Fibroblast of skin of abdomen (primary cell): ENCODE measurements at regions not wholly inside any gene's neighbourhood (a gene's known extent, or its start where the extent isn't known, plus 50 kb on each side); places are given as distances from the start of the nearest gene placed in this dataset.

Experiments
- DNase-seq: peaks from one replicate; pipeline ENCODE4 v3.0.0-alpha.2; 2013

DNA sequence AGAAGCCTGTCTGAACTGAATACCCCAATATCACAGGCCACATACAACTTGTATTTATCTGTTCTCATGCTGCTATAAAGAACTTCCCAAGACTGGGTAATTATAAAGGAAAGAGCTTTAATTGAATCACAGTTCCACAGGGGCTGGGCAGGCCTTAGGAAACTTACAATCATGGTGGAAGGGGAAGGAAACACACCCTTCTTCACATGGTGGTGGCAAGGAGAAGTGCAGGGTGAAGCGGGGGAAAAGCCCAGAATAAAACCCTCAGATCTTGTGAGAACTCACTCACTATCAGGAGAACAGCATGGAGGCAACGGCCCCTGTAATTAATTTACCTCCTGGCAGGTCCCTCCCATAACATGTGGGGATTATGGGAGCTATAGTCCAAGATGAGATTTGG is 50.3 kb upstream of the FNDC1 start:
- DNase-seq, result no peak

DNA sequence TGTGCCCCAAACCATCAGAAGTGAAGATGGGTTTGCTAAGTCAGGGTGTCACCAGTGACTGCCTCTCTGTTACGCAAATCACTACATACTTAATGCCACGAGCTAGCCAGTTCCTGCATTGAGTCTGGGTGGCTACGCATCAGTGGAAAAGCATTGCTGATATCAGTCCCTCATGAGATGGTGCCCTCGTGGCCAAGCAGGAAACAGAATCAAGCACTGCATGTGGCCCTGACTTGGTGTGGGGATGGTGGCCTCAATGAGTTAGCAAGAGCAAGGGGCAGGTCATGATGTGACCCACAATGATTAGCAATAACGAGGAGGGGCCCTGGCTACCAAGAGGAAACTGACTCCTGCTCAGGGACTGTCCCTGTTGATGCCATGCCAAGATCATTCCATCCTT is 51.6 kb upstream of the FNDC1 start:
- DNase-seq, result no peak

DNA sequence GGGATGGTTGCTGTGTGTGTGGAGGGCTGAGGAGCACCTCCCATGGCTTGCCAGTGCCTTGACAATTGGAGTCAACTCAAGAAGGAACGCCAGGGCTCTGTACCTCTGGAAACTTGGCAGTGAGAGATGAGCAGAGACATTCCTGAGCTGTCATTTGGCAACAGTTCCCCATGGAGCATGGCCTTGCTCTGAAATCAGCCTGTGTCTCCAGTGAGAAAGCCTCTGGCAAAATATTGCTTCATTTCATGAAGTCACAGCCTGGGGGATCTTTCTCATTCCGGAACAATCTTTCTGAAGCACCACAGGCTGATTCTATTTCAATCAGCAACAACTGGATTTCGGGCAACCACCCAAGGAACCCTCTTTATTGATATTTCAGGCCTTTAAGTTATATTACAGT is 52.2 kb upstream of the FNDC1 start:
- DNase-seq, result peak; percentile 32

DNA sequence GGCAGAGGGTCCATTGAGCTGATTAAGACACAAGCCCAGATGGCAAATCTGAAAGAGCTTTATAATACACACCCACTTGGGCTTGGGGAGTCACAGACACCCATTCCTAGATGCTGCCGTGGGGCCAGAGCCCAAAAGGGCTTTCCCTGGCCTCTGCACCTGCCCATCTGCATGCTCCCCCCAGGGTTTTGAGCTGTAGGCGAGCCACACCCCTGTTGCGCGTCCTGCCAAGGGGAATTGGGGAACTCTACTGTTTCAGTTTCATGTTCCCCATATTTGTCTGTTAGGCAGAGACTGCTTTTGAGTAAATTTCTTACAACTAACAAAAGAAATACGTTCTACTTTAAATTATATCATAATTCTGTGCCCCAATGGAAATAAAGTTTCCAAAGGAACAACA is 52.9 kb upstream of the FNDC1 start:
- DNase-seq, result no peak

DNA sequence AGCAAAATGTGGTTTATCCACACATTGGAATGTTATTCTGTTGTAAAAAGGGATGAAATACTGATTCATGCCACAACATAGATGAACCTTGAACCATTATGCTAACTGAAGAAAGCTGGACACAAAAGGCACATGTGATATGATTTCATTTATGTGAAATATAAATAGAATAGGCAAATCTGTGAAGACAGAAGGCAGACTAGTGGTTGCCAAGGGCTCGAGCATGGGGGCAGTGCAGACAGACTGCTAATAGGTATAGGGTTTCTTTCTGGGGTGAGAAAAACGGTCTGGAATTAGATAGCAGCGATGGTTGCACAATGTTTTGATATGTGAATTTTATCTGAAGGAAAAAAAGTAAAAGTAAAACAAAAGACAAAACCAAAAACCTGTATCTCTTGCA is 54.6 kb upstream of the FNDC1 start:
- no peak for DNase-seq

DNA sequence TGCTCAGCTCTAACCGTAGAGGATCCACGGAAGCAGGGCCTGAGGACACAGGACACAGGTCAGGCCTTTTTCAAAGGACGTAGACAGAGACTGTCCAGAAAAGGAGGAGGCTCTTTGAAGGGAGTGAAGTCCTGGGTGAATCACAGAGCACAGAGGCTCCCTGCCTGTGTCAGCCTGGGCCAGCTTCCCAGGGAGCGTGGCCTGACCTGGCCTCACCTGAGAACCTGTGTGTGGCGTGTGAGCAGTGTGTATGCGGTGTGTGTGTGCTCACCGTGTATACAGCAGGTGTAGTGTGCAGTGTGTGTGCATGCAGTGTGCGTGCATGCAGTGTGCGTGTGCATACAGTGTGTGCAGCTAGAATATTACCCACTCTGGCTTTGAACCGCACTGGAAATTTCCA is 56.0 kb upstream of the FNDC1 start:
- DNase-seq, result no peak

DNA sequence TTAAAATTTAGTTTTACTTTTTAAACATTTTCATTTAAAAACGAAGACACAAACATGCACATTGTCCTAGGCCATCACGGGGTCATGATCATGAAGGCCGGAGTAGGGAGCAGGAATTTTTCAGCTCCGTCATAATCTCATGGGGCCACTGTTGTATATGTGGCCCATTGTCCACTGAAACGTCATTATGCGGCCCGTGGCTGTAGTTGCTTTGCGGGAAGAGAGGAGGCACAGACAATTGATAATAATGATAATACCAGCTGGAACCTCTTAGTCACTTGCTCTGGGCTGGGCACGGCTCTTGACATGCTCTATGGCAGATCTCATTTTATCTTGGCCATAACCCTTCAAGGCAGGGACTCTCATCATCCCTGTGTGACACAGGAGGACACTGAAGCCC is 56.5 kb upstream of the FNDC1 start:
- no peak for DNase-seq

DNA sequence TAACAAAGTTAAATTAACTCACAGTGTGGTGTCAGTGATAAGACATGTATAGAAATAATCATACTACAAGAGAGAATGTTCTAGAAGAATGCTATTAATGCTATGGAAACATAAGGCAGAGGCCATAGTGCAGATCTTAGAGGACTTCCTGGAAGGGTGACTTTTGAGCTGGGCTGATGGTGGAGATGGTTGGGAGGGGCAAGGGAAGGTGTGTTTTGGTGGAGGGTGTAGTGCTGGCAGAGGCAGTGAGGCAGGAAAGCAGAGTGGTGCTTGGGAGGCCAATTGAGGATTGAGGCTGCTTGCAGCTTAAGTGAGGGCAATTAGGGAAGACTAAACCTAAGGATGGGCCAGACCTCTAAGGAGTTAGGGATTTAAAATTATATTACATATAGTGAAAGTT is 58.5 kb upstream of the FNDC1 start:
- DNase-seq, result no peak

DNA sequence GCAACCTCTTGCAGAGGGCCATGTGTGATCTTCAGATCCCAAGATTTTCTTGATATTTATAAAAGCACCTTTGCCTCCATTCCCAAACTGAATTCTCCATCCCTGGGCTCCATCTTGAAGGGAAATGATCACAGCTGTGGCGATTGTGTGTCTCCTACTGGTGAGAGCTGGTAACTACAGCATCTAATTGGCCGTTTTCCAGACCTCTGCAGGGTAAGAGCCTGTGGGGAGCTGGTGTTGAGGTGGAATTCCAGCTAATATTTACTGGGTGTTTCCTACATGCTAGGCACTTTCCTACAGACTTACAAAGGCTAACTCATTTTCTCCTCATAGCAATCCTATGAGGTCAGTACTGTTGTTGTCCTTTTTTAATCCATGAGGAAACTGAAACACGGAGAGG is 59.2 kb upstream of the FNDC1 start:
- DNase-seq, result peak; percentile 44

DNA sequence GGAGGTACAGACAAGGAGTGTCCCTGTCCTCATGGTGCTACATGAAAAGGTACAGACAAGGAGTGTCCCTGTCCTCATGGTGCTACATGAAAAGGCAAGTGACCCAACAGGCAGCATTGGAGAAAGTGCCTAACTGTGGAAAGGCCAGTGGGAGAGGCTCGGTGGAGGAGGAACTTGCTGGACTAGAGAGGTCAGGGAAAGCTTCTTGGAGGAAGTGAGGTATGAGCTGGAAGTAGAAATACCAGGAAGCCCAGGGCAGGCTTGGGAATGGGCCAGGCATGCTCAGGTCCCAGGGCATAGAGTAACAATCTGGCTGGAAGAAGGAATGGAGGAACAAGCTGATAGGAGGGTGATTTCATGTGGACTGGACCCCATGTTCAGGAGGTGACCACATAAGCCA is 59.8 kb upstream of the FNDC1 start:
- no peak for DNase-seq

DNA sequence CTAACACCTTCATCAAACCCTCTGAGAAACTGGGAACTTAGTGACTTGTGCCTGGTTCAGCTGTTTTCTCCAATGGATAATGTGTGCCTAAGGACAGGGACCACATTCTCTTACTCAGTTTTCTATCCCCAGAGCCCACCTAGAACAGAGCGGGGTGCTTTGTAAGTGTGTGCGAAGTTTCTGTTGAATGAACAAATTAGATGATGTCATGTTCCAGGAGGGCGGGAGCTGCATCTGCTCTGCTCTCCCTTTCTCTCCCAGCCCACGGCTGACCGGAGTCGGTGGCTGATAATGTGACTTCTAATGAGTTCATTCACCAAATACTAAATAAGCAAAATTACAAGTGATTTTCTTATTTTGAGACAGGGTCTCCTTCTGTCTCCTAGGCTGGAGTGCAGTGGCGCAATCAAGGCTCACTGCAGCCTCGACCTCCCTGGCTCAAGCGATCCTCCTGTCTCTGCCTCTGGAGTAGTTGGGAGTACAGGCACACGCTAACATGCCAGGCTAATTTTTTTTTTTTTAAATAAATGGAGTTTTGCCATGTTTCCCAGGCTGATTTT is 60.7 kb upstream of the FNDC1 start:
- DNase-seq, result no peak

DNA sequence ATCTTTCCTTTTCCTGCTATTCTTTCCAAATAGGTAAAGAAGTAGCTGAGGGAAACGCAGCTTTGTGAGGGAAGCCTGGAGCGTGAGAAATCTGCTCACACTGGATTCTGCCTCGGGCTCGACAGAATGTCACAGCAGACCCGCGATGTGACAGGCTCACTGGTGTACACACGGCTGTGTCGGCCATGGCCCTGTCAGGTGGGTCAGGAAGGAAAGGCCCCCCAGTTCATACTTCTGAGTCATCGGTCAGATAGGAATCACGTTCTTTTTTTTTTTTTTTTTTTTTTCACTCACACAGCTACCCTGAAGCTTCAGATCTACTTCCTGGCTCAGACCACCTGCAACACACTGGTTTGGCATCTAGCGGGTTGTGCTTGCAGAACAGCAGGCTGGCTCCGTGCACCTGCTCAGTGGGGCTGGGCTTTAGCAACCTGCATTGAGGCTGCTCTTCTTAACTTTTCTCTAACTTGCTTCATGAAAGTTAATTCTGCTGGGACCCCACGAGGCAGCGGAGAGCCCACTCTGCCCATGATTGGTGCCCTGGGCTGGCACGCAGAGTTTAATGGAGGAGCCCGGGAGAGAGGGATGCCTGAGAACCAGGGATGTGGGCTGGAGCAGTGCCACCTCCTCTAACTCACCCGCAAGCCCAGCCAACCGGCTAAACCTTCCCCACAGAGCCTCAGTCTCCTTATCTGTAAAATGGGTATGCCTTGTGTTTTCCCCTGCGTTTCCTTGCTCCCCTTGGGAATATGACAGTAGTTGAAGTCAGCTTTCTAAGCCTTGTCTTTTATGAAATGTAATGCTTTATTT is 61.5 kb upstream of the FNDC1 start:
- no peak for DNase-seq

DNA sequence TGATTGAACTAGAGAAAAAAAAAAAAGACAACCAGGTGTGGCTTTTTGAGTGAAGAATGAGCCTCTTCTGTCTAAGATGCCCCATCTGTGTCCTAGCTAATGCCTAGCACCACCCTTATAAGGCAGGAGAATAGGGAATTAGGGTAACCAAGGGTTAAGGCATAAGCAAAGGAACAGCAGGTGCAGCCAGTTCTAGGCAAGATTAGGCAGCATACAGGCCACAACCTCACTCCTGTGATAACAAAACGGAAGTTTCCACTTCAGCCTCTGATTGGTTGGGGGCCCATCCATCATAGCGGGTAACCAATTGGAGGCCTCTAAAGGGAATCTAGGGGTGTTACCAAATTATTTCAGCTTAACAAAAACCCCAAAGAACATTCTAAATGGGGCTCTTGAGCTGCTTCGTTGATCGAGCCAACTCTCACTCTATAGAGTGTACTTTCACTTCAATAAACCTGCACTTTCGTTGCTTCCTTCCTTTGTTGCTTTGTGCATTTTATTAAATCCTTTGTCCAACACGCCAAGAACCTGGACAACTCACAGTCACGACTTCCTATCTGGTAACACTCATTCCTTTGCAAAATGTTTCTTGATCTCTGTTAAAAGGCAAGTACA is 61.9 kb upstream of the TAGAP start:
- peak; percentile 46 for DNase-seq

DNA sequence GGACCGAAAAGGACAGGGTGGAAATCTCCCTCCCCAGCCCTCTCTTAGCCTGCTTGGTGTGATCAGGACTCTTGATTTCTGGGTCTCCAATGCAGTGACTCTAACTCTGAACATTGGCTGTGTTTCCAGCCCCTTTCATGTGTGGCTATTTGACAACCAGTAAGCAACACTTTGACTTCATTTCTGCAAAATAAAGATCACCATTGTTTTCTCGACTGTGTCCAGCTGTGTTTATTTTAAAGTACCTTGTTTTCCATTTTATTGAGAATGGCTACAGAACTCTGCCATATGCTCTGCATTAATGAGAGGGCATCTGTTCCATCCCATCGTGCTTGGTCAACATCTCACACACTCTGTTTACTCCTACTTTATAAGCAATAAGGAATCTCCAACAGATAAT is 60.9 kb upstream of the TAGAP start:
- DNase-seq, result no peak

DNA sequence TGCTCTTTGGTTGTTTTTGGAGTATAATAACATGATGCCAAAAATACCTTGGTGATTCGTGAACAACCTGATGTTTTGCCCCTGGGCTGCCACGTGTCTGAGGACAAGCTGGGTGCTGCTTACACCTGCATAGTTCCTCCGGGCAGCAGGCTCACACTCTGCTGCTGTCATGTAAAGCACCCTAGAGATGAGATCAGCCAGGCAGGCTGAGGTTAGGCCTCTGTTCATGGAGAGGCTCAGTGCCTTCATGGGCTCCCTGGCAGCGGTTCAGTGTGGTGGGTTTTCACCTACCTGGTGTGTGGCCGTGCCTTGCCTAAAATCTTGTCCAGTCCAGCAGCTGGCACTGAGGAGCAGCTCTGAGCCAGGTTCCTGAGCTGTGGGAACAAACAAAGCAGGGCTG is 60.1 kb upstream of the TAGAP start:
- no peak for DNase-seq

DNA sequence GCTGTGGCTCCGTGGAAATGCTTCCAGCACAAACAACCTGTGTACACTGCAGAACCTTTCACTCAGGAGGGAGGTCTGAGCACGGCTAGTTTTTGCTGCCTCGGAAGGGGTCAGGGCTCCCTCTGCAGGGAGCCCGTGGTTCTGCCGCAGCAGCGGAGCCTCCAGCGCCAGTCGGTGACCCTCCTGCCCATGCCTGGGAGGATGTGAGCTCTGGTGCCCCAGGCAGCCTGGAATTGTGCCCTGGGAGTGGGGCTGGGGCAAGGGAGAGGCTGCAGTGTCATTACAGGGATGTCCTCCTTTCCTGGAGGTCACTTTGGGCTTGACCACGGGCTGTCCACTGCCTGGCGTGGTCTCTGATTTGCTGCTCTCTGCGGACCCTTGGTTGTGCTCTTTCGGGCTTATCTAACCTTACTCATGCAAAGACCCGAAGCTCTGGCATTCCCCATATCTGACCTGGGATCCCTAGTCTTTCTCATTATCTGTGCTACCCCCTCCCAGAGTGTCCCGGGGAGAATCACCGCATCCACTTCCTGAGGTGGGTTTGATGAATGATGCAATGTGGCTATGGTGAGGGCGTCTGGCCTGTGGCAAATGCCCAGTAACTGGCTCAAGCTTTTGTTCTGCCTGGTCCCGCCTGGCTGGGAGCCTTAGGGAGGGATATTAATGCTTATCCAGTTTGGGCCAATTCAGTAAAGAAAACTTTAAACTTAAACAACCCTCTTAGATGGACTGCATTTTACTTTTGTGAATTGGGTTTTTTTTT is 59.6 kb upstream of the TAGAP start:
- peak; percentile 50 for DNase-seq

DNA sequence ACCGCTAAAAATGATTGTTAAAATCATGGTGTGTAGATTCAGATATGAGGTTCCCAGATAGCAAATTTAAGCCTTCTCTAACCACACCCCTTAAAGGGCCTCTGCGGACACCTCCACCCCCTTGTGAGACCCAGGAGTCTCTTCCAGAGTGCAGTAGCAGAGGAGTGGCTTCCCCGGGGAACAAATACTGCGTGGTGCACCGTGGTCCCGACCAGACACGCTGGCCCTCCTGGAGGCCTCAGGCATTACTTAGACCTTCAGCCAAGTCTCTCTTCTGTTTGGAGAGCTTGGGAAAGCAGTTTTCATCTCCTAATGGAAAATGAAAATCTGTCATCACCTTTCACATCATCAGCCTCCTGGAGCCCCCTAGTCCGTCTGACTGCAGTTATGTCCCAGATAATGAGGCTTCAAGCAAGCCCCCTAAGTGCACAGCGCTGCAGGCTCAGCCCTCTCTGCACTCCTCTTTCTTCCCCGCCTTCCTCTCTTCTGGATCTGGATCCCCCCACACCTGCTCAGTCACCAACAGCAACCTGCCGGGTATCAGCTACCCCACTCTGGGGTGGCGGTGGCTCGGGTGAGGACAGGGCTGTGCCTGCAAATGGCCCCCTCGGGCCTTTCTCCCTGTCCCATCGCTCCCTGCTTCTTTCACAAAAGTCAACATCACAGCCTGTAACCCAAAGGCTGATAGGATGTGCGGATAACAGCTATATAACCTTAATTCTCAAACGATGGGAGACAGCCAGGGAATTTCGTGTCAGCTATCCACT is 58.8 kb upstream of the TAGAP start:
- DNase-seq, result no peak

DNA sequence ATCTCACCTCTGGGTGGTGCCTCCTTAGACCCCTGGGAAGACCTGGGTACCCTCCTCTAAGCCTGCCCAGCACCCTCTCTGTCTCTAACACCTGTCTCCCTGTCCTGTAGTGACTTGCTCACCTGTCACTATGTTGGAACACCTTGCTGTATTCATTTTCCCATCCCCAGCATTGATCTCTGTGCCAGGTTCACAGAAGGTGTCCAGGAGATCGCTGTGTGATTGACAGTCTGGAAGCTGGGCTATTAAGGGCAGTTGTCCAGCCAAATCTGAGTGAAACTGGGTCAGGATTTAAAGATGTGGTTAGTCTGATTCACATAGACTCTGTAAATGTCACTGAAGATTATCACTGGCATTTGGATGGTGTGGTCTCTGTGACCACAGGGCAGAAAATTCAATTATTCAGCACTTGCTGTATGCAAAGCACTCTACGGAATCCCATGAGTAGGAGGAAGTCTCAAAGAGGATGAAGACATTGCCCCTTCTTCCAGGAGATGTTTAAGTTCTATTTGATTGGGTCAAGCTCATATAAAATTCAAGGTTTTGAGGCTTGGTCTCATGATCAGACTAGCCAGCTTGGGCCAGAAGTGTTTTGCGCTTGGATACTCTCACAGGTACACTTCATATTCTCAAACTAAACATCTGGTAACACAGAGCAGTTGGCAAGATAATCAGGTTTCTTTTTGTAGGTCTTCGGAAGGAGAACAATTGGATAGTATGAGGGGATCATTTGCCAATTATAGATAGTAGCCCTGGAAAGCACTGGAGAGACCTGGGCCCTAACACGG is 57.8 kb upstream of the TAGAP start:
- no peak for DNase-seq

DNA sequence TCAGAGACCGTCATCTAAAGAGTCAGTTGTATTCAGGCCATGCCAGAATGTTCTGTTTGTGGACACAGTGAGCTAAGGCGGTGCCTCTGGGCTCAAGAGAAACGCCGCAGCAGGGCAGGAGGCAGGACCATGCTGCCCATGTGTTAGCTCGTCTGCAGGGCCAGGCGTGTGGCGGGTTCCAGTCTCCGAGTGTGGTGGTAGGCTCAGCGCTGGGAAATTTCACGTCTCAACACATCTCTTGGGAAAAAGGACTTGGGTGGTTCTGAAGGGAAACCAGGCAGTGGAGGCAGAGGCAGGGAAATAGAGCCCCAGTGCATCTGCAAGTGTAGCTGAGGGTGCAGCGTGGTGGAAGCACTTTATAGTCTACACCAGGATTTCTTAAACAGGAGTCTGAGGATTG is 56.9 kb upstream of the TAGAP start:
- no peak for DNase-seq

DNA sequence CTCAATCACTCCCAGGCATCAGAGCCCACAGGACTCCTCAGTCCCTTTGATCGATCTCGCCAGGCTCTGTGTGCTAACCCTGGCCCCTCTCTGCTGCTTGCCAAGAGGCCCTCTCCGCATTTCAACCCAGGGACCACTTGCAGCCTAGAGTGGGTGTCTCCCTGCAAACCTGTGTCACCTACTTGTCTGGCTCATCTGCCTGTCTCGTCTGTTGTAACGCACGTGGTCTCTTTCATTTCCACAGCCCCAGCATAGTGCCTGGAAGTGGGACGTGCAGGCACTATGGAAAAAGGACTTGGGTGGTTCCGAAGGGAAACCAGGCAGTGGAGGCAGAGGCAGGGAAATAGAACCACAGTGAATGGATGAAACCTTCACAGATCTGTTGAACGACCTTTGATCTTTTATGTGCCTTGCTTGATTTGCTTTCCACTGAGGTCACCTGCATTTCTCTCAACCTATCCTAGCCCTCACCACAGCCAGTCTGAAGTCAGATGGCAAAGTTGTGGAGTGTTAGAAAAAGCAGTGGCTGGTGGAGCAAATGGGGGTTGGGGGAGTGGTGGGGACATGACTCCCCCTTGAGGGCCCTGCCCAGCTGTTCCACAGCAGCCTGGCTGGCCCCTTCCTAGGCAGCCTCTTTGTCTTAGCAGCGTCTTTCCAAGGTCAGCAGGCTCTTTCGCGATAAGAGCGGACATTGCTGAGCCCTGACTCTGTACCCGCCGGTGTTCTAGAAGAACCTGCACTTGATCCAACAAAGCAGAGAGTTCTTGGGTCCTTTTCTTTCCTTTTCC is 55.8 kb upstream of the TAGAP start:
- DNase-seq, result no peak

DNA sequence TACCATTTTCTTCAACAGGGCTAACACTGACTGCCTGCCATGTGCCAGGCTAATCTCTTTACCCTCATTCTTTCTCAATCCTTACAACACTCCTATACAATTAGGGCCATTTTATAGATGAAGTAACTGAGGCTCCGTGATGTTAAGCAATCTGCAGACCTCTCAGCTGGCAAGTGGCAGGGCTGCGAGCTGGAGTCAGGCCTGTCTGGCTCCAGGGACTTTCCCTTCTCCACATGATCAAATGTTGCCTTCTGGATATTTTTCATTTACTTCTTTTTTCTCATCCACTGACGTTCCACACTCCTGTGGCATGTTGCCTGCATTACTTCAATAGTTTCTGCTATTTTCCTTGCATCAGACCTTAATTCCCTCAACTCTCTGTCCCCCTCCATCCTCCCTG is 55.2 kb upstream of the TAGAP start:
- peak; percentile 8 for DNase-seq
